MCF 10A (cell line): ENCODE measurements at regions not wholly inside any gene's neighbourhood (a gene's known extent, or its start where the extent isn't known, plus 50 kb on each side); places are given as distances from the start of the nearest gene placed in this dataset.

Source experiments
- BruUV-seq: library from RNA; stranded (reverse); fragments of 400-500 nt; replicated peaks from 2 replicates; lab custom pipeline; 2021; lab: Mats Ljungman, UMichigan
- CTCF ChIA-PET: fragments of 300-600 bp; sonication (Branson Sonifier 250); formaldehyde crosslinking; extraction: SDS; loops from one replicate; lab custom pipeline; 2021; ENCODE audit warnings: antibody characterized with exemption, inconsistent platforms; lab: Yijun Ruan, JAX
- POLR2A ChIA-PET: fragments of 300-600, 350-650 bp; sonication (Branson Sonifier 250); formaldehyde crosslinking; extraction: SDS; loops from one replicate; lab custom pipeline; 2020; ENCODE audit warnings: antibody characterized with exemption, inconsistent platforms; lab: Yijun Ruan, JAX
- DNase-seq: peaks from one replicate; pipeline ENCODE4 v3.0.0-alpha.2; 2018; ENCODE audit not compliant: unreplicated experiment
- H3K27ac Mint-ChIP-seq: one replicate; pipeline ENCODE4 v1.8.0; 2022; ENCODE audit warnings: mild to moderate bottlenecking, low read depth, mixed read lengths; ENCODE audit not compliant: unreplicated experiment
- H3K27me3 Mint-ChIP-seq: one replicate; pipeline ENCODE4 v1.8.0; 2022; ENCODE audit warnings: mixed read lengths; ENCODE audit not compliant: insufficient read depth, unreplicated experiment
- H3K36me3 Mint-ChIP-seq: one replicate; pipeline ENCODE4 v1.8.0; 2022; ENCODE audit warnings: mild to moderate bottlenecking, moderate library complexity, mixed read lengths; ENCODE audit not compliant: insufficient read depth, unreplicated experiment
- H3K4me1 Mint-ChIP-seq: one replicate; pipeline ENCODE4 v1.8.0; 2022; ENCODE audit warnings: mixed read lengths; ENCODE audit not compliant: insufficient read depth, unreplicated experiment
- H3K4me3 Mint-ChIP-seq: one replicate; pipeline ENCODE4 v1.8.0; 2022; ENCODE audit warnings: mild to moderate bottlenecking, moderate library complexity, mixed read lengths; ENCODE audit not compliant: unreplicated experiment
- H3K9me3 Mint-ChIP-seq: one replicate; pipeline ENCODE4 v1.8.0; 2022; ENCODE audit warnings: mixed read lengths; ENCODE audit not compliant: unreplicated experiment
- CTCF ChIP-seq: fragments of 200-600 bp; IDR thresholded peaks from one replicate; pipeline ENCODE4 v1.8.0; 2022; ENCODE audit warnings: antibody characterized with exemption, mild to moderate bottlenecking; ENCODE audit not compliant: unreplicated experiment
- intact Hi-C: fragments of 100-400 bp; cut with micrococcal nuclease; formaldehyde crosslinking; loops from 2 replicates; pipeline ENCODE4 v1.14.1; 2022

DNA sequence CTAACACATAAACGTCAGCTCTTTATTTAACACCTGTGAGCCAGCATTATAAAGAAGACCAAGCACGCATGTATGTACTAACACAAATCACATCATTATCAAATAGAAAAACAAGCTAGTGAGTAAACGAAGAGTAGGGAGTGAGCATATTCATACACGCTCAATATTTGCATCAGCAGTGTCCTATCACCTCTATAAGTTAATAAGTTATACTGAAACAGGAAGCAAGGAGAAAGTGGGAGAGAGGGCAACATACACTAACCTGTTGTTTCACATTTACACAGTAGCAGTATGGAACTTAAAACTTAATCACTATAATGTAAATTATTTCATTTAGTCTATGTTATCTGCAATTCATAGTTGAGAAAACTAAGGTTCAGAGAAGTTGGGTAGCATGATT, 321.5 kb upstream of the TANK start:
- Mint-ChIP-seq H3K9me3 (no peaks in the 10 kb centered on the region), H3K4me1 (peaks cover 13% of the 10 kb centered on the region), H3K27ac (no peak overlapping the region), H3K27me3 (no peaks in the 10 kb centered on the region), H3K4me3 (no peak overlapping the region), H3K36me3 (no peaks in the 10 kb centered on the region)
- CTCF ChIA-PET, result interaction anchor here (0.6 to 1.1 kb wide), 2 partner anchors 8 to 188 kb away, joined by 3 read pairs; no protein-coding TSS in a partner anchor
- no peak for TF ChIP-seq CTCF
- intact Hi-C loops, result no loop called here
- POLR2A ChIA-PET, result interaction anchor here (0.9 kb wide), 1 partner anchor 34 kb away, joined by 3 read pairs; no protein-coding TSS in a partner anchor
- DNase-seq, result no peak
- no TSS peak for BruUV-seq

- intact Hi-C loops, result no loop called here
- Mint-ChIP-seq H3K9me3 (no peaks in the 10 kb centered on the region), H3K4me3 (no peak overlapping the region), H3K27me3 (no peaks in the 10 kb centered on the region), H3K36me3 (no peaks in the 10 kb centered on the region), H3K27ac (no peak overlapping the region), H3K4me1 (peaks cover 3% of the 10 kb centered on the region)
- BruUV-seq, result no TSS peak
- no peak for DNase-seq
- CTCF ChIA-PET, result no interaction called here
- POLR2A ChIA-PET, result interaction anchor here (0.7 kb wide), 1 partner anchor 147 kb away, joined by 3 read pairs; no protein-coding TSS in a partner anchor
- no peak for TF ChIP-seq CTCF
Measured at GRCh38 chr2:160842286-160842685, 317.9 kb upstream of the TANK start.

GRCh38 chr2:160859096-160859495, 301.1 kb upstream of the TANK start:
- Mint-ChIP-seq H3K4me3 (no peak overlapping the region), H3K4me1 (peaks cover 7% of the 10 kb centered on the region), H3K36me3 (no peaks in the 10 kb centered on the region), H3K27me3 (no peaks in the 10 kb centered on the region), H3K27ac (no peak overlapping the region), H3K9me3 (no peaks in the 10 kb centered on the region)
- ChIA-PET CTCF (no interaction called here), POLR2A (interaction anchor here (1.0 kb wide), 1 partner anchor 10 kb away, joined by 3 read pairs; no protein-coding TSS in a partner anchor)
- BruUV-seq, result no TSS peak
- intact Hi-C loops, result no loop called here
- peak; percentile 62 for DNase-seq
- TF ChIP-seq CTCF, result no peak

GRCh38 chr2:160862226-160862625, 298.0 kb upstream of the TANK start:
- intact Hi-C loops, result no loop called here
- Mint-ChIP-seq H3K4me1 (peaks cover 7% of the 10 kb centered on the region), H3K9me3 (no peaks in the 10 kb centered on the region), H3K27me3 (no peaks in the 10 kb centered on the region), H3K27ac (no peak overlapping the region), H3K4me3 (no peak overlapping the region), H3K36me3 (no peaks in the 10 kb centered on the region)
- no TSS peak for BruUV-seq
- ChIA-PET POLR2A (no interaction called here), CTCF (no interaction called here)
- no peak for TF ChIP-seq CTCF
- no peak for DNase-seq
